Body of pancreas (tissue), 4 donors: ENCODE measurements at regions not wholly inside any gene's neighbourhood (a gene's known extent, or its start where the extent isn't known, plus 50 kb on each side); places are given as distances from the start of the nearest gene placed in this dataset.

Experiments
- CTCF ChIP-seq, 7 experiments: fragments of 450-650 bp in 4 of 7; fragments of 200-600 bp in 3 of 7; sonication (generic) in 3 of 7; IDR thresholded peaks; one replicate each; pipeline ENCODE4 v1.5.1; 2016 to 2019; ENCODE audit warnings: antibody characterized with exemption in 7 of 7
- POLR2A ChIP-seq, 3 donors: fragments of 450-650 bp; IDR thresholded peaks; one replicate each; pipeline ENCODE4 v1.6.1; 2016; ENCODE audit warnings: antibody characterized with exemption in 3 of 3, mild to moderate bottlenecking in 2 of 3

GRCh38 chr9:99451112-99451606, 229.1 kb downstream of the SEC61B start:
- TF ChIP-seq CTCF (IDR thresholded peaks at IDR 0.05) (no peak), POLR2A (IDR thresholded peaks at IDR 0.05) (no peak)
